ENCODE measurements at regions not wholly inside any gene's neighbourhood (a gene's known extent, or its start where the extent isn't known, plus 50 kb on each side); places are given as distances from the start of the nearest gene placed in this dataset.
"Not testable (repeated sequence)": the region's sequence is repeated elsewhere in the genome, so short reads cannot be mapped to it uniquely, and the experiment has no call there.

- DNase-seq (ENCODE audit: low spot score) = no peak
These were observed 75.3 kb downstream of the TMEM167A start for GRCh38 chr5:83001796-83002381.

DNA sequence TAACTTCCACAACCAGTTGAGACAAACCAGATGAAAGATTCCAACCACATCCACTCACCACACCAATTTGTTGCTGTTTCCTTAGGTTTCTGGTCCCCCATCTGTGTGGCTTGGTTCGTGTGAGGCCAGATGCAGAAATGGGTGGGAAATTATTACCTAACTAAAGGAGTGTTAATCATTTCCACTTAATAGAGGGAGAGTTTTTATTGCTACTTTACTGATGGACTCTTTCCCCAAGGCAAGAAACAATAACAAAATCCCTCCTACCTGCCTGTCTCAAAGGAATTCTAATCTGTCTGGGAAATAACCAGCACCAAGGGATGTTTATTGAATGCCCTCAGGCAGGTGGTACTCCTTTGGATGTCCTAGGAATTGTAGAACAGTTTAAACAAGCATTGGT is 76.3 kb downstream of the TMEM167A start:
- no peak for DNase-seq (ENCODE audit: low spot score)

- no peak for DNase-seq (ENCODE audit: low spot score)
These were observed 76.8 kb downstream of the TMEM167A start for GRCh38 chr5:83000428-83000827.

DNA sequence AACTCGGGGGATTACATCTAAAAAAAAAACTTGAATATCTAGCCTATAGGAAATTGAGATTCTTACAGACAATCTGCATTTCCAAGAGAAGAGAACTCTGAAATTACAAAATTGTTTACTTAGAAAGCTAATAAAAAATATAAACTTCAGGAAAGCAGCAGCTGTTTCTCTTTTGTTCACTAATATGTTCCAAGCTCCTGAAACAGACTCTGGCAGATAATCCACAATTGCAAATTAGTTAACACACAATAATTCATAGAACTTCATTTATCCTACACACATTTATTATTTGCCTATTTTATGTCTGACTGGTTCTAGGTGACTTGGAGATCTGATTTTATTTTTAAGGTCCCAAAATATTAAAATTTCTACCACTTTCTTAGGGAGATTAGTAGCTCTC is 83.8 kb downstream of the TMEM167A start:
- no peak for DNase-seq (ENCODE audit: low spot score)

GRCh38 chr5:82992646-82993045 is 84.5 kb downstream of the TMEM167A start:
- DNase-seq (ENCODE audit: low spot score) = no peak

DNA sequence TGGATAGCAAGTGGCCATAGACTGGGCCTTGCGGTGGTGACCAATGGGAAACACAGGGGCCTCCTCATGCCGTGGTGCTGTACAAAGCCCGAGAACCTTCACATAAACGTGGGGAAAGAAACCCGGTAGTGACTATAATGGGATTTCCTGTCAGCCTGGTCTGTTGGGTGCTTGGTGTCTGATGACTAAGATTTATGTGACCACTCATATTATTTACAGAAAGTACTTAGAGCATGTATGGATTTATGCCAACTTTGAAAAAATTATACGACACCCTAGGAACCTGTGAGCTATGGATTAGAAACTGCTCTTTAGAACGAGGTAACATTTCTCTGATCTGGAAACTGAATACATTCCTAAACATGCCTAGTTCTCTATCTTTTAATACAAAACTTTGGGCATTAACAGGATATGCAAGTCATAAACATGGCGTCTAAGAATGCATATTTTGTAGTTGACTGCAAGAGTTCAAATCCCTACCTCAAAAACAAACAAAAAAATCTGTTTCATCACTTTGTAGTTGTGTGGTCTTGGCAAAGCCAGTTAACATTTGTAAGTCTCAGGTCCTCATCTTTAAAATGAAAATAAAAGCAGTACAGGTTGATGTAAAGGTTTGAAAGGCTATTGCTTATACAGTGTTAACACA is 85.4 kb downstream of the TMEM167A start:
- no peak for DNase-seq (ENCODE audit: low spot score)

DNA sequence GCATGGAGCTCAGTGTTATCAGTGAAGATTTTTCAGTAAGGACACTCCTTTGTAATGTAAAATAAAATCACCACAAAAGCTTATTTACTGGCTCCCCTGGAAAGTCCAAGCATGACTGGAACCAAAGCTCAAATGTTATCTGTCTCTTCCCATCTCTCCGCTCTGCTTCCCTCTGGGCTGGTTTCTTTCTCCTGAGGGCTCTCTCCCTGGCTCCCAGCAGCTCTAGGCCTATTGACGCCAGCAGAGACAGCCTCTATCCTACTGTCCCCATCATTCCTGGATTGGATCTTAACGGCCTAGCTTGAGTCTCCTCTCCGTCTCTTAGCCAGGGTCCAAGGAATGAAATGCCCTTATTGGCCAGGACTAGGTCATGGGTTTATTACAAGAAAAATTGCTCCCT is 86.1 kb downstream of the TMEM167A start:
- no peak for DNase-seq (ENCODE audit: low spot score)

GRCh38 chr5:82987188-82987587 is 90.0 kb downstream of the TMEM167A start:
- DNase-seq (ENCODE audit: low spot score) = no peak

- DNase-seq (ENCODE audit: low spot score) = no peak
These were observed 90.8 kb downstream of the TMEM167A start for GRCh38 chr5:82986404-82986803.

GRCh38 chr5:82985763-82986162 is 91.4 kb downstream of the TMEM167A start:
- DNase-seq (ENCODE audit: low spot score) = no peak

DNA sequence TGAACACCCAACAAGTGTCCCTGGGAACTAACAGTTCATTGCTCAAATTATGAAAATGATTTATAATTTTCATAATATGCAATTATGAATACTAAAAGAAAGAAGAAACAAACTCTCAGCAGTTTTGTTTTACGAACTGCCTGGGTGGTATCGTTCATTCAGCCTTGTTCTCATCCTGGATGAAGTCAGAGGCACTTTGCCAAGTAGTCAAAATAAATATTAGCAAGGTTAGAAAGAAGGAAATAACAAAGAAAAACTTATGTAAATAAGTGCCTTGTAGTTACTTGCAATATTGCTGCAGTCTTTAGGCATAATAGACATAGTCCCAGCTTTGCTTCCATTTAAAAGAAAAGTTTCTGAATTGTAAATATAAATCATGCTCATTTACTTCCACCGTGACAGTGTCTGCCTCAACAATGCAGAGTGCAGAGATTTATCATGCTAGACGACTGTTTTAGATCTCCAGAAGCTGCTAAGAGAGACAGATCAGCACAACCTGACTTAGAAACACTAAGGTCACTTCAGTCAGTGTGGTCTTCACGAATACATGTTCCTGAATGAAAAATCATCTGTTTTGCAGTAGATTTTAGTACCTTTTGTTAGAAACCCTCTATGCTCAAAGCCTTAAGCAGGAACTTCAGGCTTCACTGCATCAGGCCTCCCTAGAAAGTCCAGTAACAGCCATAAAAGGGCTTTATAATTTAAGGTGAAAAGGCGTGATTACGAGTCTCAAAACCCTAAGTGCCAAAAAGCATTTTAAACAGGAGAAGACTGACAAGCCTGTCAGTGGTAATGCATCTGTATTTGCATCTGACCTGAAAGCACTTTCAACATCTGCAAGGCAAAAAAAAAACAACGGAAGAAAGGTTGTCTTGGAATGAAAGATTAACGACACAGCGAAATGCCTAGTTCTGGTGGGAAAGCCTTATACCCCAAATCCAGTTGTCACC is 92.1 kb downstream of the TMEM167A start:
- no peak for DNase-seq (ENCODE audit: low spot score)

DNA sequence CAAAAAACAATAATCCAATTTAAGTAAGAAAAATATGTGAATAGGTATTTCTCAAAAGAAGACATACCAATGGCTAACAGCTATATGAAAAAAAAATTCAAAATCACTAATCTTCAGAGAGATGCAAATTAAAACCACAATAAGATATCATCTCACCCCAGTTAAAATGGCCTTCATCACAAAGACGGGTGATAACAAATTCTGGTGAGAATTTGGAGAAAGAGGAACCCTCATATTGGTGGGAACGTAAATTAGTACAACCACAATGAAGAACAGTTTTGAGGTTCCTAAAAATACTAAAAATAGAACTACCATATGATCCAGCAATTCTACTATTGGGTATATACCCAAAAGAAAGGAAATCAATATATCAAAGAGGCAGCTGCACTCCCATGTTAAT is 94.3 kb downstream of the TMEM167A start:
- DNase-seq (ENCODE audit: low spot score) = no peak

- DNase-seq (ENCODE audit: low spot score) = not testable (repeated sequence)
These were observed 100.3 kb downstream of the TMEM167A start for GRCh38 chr5:82976887-82977286.

- peak; percentile 20 for DNase-seq (ENCODE audit: low spot score)
These were observed 101.4 kb downstream of the TMEM167A start for GRCh38 chr5:82975812-82976211.

DNA sequence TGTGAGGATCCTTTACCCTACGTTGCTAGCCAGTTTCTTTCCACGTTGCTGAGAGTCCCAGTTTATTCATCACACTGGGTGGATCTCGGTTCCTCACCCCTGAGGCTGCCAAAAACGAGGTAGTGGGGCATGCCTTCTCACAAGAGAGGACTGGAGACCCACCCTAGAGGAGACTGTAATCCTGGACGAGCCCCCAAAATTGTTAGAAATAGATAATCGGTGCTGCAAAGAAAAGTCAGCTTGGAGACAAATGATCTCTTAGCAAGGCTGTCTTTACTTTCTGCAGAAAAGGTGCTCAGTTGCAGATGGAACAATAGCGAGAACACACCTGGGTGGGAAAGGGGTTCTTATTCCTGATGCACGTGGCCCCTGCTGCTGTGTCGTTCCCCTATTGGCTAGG is 101.8 kb downstream of the TMEM167A start:
- DNase-seq (ENCODE audit: low spot score) = no peak

- DNase-seq (ENCODE audit: low spot score) = not testable (repeated sequence)
These were observed 102.8 kb downstream of the TMEM167A start for GRCh38 chr5:82974346-82974745.

DNA sequence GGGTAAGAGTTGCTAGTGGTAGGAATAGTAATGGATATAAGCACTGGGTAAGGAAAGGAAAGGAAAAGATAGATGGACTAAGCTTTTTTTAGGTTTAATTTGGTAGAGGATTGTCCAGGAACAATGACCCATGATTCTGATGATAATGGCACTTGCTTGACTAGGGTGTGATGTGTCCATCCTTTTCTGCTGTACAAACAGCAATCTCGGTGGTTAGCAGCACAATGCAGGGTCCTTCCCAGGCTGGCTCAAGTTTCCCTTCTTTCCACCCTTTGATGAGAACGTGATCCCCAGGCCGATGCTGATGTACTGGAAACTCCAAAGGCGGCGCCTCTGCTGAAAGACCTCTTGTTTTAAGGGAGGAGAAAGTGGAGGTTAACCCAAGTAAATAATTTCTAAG is 105.3 kb downstream of the TMEM167A start:
- DNase-seq (ENCODE audit: low spot score) = no peak

GRCh38 chr5:82971034-82971806 is 106.0 kb downstream of the TMEM167A start:
- not testable (repeated sequence) for DNase-seq (ENCODE audit: low spot score)

DNA sequence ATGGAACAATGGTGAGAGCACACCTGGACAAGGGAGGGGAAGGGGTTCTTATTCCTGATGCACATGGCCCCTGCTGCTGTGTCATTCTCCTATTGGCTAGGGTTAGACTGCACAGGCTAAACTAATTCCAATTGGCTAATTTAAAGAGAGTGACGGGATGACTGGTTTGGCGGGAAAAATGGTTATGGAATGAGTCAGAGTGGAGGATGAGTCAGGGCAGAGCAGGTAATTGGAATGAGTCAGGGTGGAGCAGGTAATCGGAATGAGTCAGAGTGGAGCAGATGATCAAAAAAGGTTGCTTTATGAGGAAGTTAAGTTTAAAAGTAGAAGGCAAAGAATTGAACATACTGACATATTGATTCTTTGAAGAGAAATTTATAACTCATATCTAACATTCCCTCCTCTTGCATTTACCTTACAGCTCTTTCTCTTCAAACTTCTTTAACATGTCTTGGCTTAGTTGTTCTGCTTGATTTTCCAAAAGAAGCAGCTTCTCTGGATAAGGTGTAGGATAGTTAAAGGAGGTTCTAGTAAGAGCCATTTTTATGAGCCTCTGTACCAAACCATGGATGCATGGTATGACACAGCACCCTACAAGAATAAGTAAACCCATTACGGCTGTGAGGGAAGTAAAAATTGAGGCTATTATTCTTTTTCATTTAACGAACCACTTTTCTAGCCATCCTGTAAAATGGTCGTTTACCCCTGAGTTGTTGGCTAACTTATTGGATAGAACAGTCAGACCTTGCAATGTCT is 107.8 kb downstream of the TMEM167A start:
- DNase-seq (ENCODE audit: low spot score) = peak; percentile 62

- no peak for DNase-seq (ENCODE audit: low spot score)
These were observed 110.1 kb downstream of the TMEM167A start for GRCh38 chr5:82967072-82967471.

GRCh38 chr5:82959466-82959865 is 117.7 kb downstream of the TMEM167A start:
- DNase-seq (ENCODE audit: low spot score) = no peak

Measured in mucosa of gallbladder (tissue), 1 donor.